ENCODE measurements at regions not wholly inside any gene's neighbourhood (a gene's known extent, or its start where the extent isn't known, plus 50 kb on each side); places are given as distances from the start of the nearest gene placed in this dataset.

GRCh38 chr15:77710637-77711036 is 77.9 kb upstream of the LINGO1 start:
- no peak for DNase-seq (ENCODE audit: low spot score)

- no peak for DNase-seq (ENCODE audit: low spot score)
Observed at GRCh38 chr15:77710206-77710605, 77.5 kb upstream of the LINGO1 start.

GRCh38 chr15:77709135-77709886 is 76.6 kb upstream of the LINGO1 start:
- DNase-seq (ENCODE audit: low spot score), result no peak

GRCh38 chr15:77706482-77707244 is 74.0 kb upstream of the LINGO1 start:
- DNase-seq (ENCODE audit: low spot score), result no peak

- peak; percentile 23 for DNase-seq (ENCODE audit: low spot score)
Observed at GRCh38 chr15:77702211-77702957, 69.7 kb upstream of the LINGO1 start.

GRCh38 chr15:77698481-77698880 is 65.8 kb upstream of the LINGO1 start:
- no peak for DNase-seq (ENCODE audit: low spot score)

GRCh38 chr15:77697893-77698292 is 65.2 kb upstream of the LINGO1 start:
- DNase-seq (ENCODE audit: low spot score), result no peak

GRCh38 chr15:77696871-77697270 is 64.2 kb upstream of the LINGO1 start:
- DNase-seq (ENCODE audit: low spot score), result no peak

GRCh38 chr15:77695961-77696582 is 63.4 kb upstream of the LINGO1 start:
- DNase-seq (ENCODE audit: low spot score), result peak; percentile 15

- DNase-seq (ENCODE audit: low spot score), result no peak
Observed at GRCh38 chr15:77695548-77695947, 62.8 kb upstream of the LINGO1 start.

GRCh38 chr15:77693576-77693975 is 60.9 kb upstream of the LINGO1 start:
- DNase-seq (ENCODE audit: low spot score), result no peak

- no peak for DNase-seq (ENCODE audit: low spot score)
Observed at GRCh38 chr15:77692614-77693013, 59.9 kb upstream of the LINGO1 start.

- no peak for DNase-seq (ENCODE audit: low spot score)
Observed at GRCh38 chr15:77691607-77692006, 58.9 kb upstream of the LINGO1 start.

- no peak for DNase-seq (ENCODE audit: low spot score)
Observed at GRCh38 chr15:77689821-77690220, 57.1 kb upstream of the LINGO1 start.

GRCh38 chr15:77688693-77689092 is 56.0 kb upstream of the LINGO1 start:
- DNase-seq (ENCODE audit: low spot score), result no peak

GRCh38 chr15:77688266-77688665 is 55.6 kb upstream of the LINGO1 start:
- no peak for DNase-seq (ENCODE audit: low spot score)

GRCh38 chr15:77685082-77685815 is 52.5 kb upstream of the LINGO1 start:
- no peak for DNase-seq (ENCODE audit: low spot score)

- DNase-seq (ENCODE audit: low spot score), result no peak
Observed at GRCh38 chr15:77684341-77685081, 51.8 kb upstream of the LINGO1 start.

- DNase-seq (ENCODE audit: low spot score), result no peak
Observed at GRCh38 chr15:77682564-77682963, 49.9 kb upstream of the LINGO1 start.
